Psoas muscle (tissue), 7 donors: ENCODE measurements at regions not wholly inside any gene's neighbourhood (a gene's known extent, or its start where the extent isn't known, plus 50 kb on each side); places are given as distances from the start of the nearest gene placed in this dataset.

ENCODE experiments used
- ATAC-seq, 4 donors: fragments of 200-7000 bp; cut with Tn5 transposase; one replicate each; pipeline ENCODE4 v1.9.1; 2020; ENCODE audit warnings: moderate library complexity in 3 of 4, mild to moderate bottlenecking in 2 of 4
- DNase-seq, 2 donors: peaks; one replicate each; pipeline ENCODE4 v3.0.0-alpha.2; 2020
- H3K27ac ChIP-seq: fragments of 200-600 bp; one replicate; pipeline ENCODE4 v1.8.0; 2022
- H3K27me3 ChIP-seq, 3 donors: fragments of 200-600 bp in 1 of 3; one replicate each; pipeline versions ENCODE4 v1.6.1 to v1.8.0; 2013 to 2022; ENCODE audit warnings: low read length in 2 of 3, mild to moderate bottlenecking in 2 of 3, moderate library complexity in 1 of 3; ENCODE audit not compliant: insufficient read depth in 3 of 3
- H3K36me3 ChIP-seq, 2 donors: fragments of 200-600 bp in 1 of 2; one replicate each; pipeline versions ENCODE4 v1.6.1 to v1.8.0; 2013 to 2022; ENCODE audit warnings: low read depth in 1 of 2, mild to moderate bottlenecking in 1 of 2, moderate library complexity in 1 of 2; ENCODE audit not compliant: insufficient read depth in 1 of 2
- H3K4me1 ChIP-seq: fragments of 200-600 bp; one replicate; pipeline ENCODE4 v1.8.0; 2022
- H3K4me3 ChIP-seq: fragments of 200-600 bp; one replicate; pipeline ENCODE4 v1.8.0; 2022; ENCODE audit warnings: mild to moderate bottlenecking
- H3K9me3 ChIP-seq: fragments of 200-600 bp; one replicate; pipeline ENCODE4 v1.8.0; 2022
- WGBS, 3 donors: extraction: QIAGEN DNeasy Blood & Tissue Kit; methylation state at CpG; one replicate each; pipeline versions ENCODE4 v1.1.6 to v1.1.7; 2013; 5-methylcytosine and 5-hydroxymethylcytosine counted together
- intact Hi-C, 2 donors: fragments of 100-400 bp; cut with DNase I; formaldehyde crosslinking; loops; one replicate each; pipeline versions ENCODE4 v1.11.0 to v1.14.2; 2022
- TF ChIP-seq, protein P1 (sequence below): fragments of 200-600 bp; IDR thresholded peaks from one replicate; pipeline ENCODE4 v1.8.0; 2022; ENCODE audit warnings: antibody characterized with exemption
- donor health status: healthy with polysubstance abuse.
- donor health status: DM: no; HTN: no; CAD: no; lungs with moderate emphysema.
- donor health status: Bipolar disorder and iron deficiency.
- donor health status: healthy.
- donor health status: DM: yes; HTN: yes; CAD: no.
- donor health status: DM: no; HTN: no; CAD: no.
- donor health status: DM: yes; HTN: yes; CAD: no.

DNA sequence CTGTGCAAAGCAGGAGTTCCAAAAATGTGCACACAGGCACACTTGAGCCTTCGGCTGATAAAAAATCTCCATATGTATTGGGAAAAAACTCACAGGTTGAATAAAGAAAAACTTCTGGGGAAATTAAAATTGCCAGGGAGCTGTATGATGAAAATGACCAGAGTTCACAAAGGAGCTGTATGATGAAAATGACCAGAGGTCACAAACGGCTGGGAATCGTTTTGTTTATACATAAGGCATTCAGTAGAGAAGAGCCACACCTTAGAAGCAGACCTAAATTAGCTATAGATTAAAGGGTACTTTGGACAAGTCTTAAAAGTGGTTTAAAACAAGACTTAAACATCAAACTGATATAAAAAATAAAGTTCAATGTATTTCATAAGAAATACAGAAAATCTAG is 251.7 kb upstream of the TMEM132C start:
- 73 to 85% (median 75%) methylated on average over 3 of the region's 3 CpGs for WGBS, 3 donors
- ATAC-seq = no peak
- DNase-seq = no peak
- Histone ChIP-seq H3K4me3 (no peak overlapping the region), H3K27ac (no peak overlapping the region), H3K36me3 (no peaks in the 10 kb centered on the region), H3K4me1 (no peaks in the 10 kb centered on the region), H3K9me3 (no peaks in the 10 kb centered on the region), H3K27me3 (no peaks in the 10 kb centered on the region)
- TF ChIP-seq, protein P1, sequence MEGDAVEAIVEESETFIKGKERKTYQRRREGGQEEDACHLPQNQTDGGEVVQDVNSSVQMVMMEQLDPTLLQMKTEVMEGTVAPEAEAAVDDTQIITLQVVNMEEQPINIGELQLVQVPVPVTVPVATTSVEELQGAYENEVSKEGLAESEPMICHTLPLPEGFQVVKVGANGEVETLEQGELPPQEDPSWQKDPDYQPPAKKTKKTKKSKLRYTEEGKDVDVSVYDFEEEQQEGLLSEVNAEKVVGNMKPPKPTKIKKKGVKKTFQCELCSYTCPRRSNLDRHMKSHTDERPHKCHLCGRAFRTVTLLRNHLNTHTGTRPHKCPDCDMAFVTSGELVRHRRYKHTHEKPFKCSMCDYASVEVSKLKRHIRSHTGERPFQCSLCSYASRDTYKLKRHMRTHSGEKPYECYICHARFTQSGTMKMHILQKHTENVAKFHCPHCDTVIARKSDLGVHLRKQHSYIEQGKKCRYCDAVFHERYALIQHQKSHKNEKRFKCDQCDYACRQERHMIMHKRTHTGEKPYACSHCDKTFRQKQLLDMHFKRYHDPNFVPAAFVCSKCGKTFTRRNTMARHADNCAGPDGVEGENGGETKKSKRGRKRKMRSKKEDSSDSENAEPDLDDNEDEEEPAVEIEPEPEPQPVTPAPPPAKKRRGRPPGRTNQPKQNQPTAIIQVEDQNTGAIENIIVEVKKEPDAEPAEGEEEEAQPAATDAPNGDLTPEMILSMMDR = no peak
- intact Hi-C loops = no loop called here

DNA sequence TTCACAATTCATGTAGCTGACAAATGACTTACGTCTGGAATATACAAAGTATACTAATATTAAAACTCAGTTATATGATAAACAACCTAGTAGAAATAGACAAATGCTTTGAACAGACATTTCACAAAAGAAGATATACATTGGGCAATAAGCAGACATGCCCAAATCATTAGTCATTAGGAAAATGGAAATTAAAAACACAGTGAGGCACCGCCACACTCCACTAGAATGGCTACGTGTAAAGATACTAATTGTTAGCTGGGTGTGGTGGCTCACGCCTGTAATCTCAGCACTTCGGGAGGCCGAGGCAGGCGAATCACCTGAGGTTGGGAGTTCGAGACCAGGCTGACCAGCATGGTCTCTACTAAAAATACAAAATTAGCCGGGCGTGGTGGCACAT is 248.9 kb upstream of the TMEM132C start:
- Histone ChIP-seq H3K9me3 (no peaks in the 10 kb centered on the region), H3K4me3 (no peak overlapping the region), H3K27me3 (no peaks in the 10 kb centered on the region), H3K27ac (no peak overlapping the region), H3K36me3 (no peaks in the 10 kb centered on the region), H3K4me1 (no peaks in the 10 kb centered on the region)
- intact Hi-C loops = no loop called here
- ATAC-seq = no peak
- 81 to 84% (median 82%) methylated on average over 10 of the region's 10 CpGs for WGBS, 3 donors
- no peak for DNase-seq
- TF ChIP-seq, protein P1 = no peak

- Histone ChIP-seq H3K4me3 (no peak overlapping the region), H3K36me3 (no peaks in the 10 kb centered on the region), H3K9me3 (no peaks in the 10 kb centered on the region), H3K27me3 (no peaks in the 10 kb centered on the region), H3K27ac (no peak overlapping the region), H3K4me1 (no peaks in the 10 kb centered on the region)
- WGBS, 3 donors = 66% methylated on average over 9 of the region's 9 CpGs
- TF ChIP-seq, protein P1 = no peak
- ATAC-seq (no peak), DNase-seq (no peak)
- intact Hi-C loops = no loop called here
These were observed 246.9 kb upstream of the TMEM132C start for GRCh38 chr12:128019996-128020544.

- TF ChIP-seq, protein P1 = no peak
- Histone ChIP-seq H3K36me3 (no peaks in the 10 kb centered on the region), H3K4me3 (no peak overlapping the region), H3K9me3 (no peaks in the 10 kb centered on the region), H3K27ac (no peak overlapping the region), H3K27me3 (no peaks in the 10 kb centered on the region), H3K4me1 (no peaks in the 10 kb centered on the region)
- 50 to 68% (median 50%) methylated on average over 2 of the region's 2 CpGs for WGBS, 3 donors
- DNase-seq (no peak), ATAC-seq (no peak)
- intact Hi-C loops = no loop called here
These were observed 245.4 kb upstream of the TMEM132C start for GRCh38 chr12:128021561-128021960.

- no peaks in the 10 kb centered on the region for H3K36me3 ChIP-seq
- no peak for ATAC-seq
- H3K4me3 ChIP-seq = no peak overlapping the region
- no peak overlapping the region for H3K27ac ChIP-seq
- TF ChIP-seq, protein P1 = no peak
- no peaks in the 10 kb centered on the region for H3K27me3 ChIP-seq
- DNase-seq = peak in 1 of 2 donors; percentile 18
- intact Hi-C loops = no loop called here
- H3K9me3 ChIP-seq = no peaks in the 10 kb centered on the region
- no peaks in the 10 kb centered on the region for H3K4me1 ChIP-seq
- WGBS, 3 donors = 35 to 41% (median 41%) methylated on average over 9 of the region's 9 CpGs
These were observed 241.3 kb upstream of the TMEM132C start for GRCh38 chr12:128025589-128026245.
